ENCODE measurements at regions not wholly inside any gene's neighbourhood (a gene's known extent, or its start where the extent isn't known, plus 50 kb on each side); places are given as distances from the start of the nearest gene placed in this dataset.

DNA sequence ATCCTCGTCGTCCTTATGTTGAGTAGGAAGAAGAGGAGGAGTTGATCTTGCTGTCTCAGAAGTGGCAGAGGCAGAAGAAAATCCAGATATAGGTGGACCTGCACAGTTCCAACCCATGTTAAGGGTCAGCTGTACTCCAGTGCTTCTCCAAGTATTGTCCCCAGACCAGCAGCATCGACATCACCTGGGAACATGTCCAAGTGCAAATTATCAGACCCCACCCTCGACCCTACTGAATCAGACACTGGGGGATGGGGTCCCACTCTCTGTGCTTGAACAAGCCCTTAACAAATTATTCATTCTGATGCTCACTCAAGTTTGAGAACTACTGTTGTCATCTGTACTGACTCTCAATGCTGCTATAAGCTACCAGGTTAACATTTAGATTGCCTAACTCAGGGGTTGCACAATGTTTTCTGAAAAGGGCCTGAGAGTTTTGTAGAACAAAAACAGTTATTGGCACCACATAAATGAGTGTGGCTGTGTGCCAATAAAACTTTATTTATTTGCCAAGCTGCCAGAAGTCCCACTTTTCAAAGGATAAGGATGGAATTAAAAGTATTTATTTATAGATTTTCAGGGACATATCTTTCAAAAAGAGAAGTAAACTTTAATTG lies 226.7 kb upstream of the IPO5 start:
- Histone ChIP-seq H3K27me3 (ENCODE audit: control insufficient read depth, insufficient read depth, low read length) (no peaks in the 10 kb centered on the region), H3K9me3 (ENCODE audit: control insufficient read depth, insufficient read depth, low read length) (no peaks in the 10 kb centered on the region), H3K27ac (ENCODE audit: low read depth, low read length) (no peak overlapping the region), H3K4me3 (ENCODE audit: low read depth, low read length) (no peak overlapping the region)
- DNase-seq (ENCODE audit: low read depth, low spot score) = no peak
- ChIA-PET CTCF (no interaction called here), POLR2A (interaction anchor here (0.5 kb wide), 1 partner anchor 644 kb away, joined by 5 read pairs; no protein-coding TSS in a partner anchor)
- TF ChIP-seq, protein P1, sequence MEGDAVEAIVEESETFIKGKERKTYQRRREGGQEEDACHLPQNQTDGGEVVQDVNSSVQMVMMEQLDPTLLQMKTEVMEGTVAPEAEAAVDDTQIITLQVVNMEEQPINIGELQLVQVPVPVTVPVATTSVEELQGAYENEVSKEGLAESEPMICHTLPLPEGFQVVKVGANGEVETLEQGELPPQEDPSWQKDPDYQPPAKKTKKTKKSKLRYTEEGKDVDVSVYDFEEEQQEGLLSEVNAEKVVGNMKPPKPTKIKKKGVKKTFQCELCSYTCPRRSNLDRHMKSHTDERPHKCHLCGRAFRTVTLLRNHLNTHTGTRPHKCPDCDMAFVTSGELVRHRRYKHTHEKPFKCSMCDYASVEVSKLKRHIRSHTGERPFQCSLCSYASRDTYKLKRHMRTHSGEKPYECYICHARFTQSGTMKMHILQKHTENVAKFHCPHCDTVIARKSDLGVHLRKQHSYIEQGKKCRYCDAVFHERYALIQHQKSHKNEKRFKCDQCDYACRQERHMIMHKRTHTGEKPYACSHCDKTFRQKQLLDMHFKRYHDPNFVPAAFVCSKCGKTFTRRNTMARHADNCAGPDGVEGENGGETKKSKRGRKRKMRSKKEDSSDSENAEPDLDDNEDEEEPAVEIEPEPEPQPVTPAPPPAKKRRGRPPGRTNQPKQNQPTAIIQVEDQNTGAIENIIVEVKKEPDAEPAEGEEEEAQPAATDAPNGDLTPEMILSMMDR (IDR thresholded peaks at IDR 0.05; ENCODE audit: low read depth, low read length) = no peak

DNA sequence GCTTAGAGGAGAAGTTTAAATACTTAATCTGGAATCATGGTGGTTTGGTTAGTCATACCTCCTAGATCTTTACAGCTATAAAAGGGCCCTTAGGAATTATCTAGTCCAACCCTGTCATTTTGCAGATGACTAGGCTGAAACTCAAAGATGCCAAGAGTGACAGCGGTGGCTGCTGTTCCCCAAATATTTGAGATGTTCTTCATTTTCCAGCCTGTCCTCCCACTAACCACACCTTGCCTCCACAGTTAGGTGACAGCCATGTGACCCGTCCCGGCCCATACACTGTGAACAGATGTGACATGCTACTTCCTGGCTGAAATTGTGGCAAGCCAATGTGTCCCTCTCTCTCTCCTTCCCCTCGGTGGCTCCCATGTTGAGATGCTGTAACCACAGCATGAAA lies 225.5 kb upstream of the IPO5 start:
- CTCF ChIA-PET = no interaction called here
- no peak overlapping the region for H3K27ac ChIP-seq (ENCODE audit: low read depth, low read length)
- no peak for DNase-seq (ENCODE audit: low read depth, low spot score)
- no peaks in the 10 kb centered on the region for H3K9me3 ChIP-seq (ENCODE audit: control insufficient read depth, insufficient read depth, low read length)
- H3K27me3 ChIP-seq (ENCODE audit: control insufficient read depth, insufficient read depth, low read length) = no peaks in the 10 kb centered on the region
- no peak overlapping the region for H3K4me3 ChIP-seq (ENCODE audit: low read depth, low read length)
- POLR2A ChIA-PET = no interaction called here
- TF ChIP-seq, protein P1 (IDR thresholded peaks at IDR 0.05; ENCODE audit: low read depth, low read length) = no peak

DNA sequence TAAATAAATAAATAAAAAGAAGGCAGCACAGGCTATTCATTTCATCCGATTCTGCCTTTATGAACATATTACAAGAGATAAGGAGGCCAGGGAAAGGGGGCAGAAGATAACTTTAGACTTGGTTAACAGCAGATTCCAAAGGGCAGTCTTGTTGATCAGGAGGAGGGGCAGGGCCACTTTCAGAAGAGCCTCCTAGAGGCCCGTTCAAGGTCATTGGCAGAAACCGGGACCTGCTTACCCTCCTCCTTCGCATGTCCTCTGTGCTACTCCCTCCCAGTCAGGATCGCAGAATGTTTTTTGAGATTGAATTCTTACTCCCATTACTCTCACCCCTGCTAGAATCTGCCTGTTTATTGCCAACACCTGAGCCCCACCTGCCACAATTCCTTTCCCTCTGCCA lies 217.0 kb upstream of the IPO5 start:
- ChIA-PET POLR2A (no interaction called here), CTCF (interaction anchor here (0.7 kb wide), 1 partner anchor 64 kb away, joined by 3 read pairs; no protein-coding TSS in a partner anchor)
- H3K9me3 ChIP-seq (ENCODE audit: control insufficient read depth, insufficient read depth, low read length) = no peaks in the 10 kb centered on the region
- H3K4me3 ChIP-seq (ENCODE audit: low read depth, low read length) = no peak overlapping the region
- no peak for DNase-seq (ENCODE audit: low read depth, low spot score)
- H3K27ac ChIP-seq (ENCODE audit: low read depth, low read length) = no peak overlapping the region
- H3K27me3 ChIP-seq (ENCODE audit: control insufficient read depth, insufficient read depth, low read length) = peaks cover 3% of the 10 kb centered on the region
- TF ChIP-seq, protein P1 (IDR thresholded peaks at IDR 0.05; ENCODE audit: low read depth, low read length) = no peak

DNA sequence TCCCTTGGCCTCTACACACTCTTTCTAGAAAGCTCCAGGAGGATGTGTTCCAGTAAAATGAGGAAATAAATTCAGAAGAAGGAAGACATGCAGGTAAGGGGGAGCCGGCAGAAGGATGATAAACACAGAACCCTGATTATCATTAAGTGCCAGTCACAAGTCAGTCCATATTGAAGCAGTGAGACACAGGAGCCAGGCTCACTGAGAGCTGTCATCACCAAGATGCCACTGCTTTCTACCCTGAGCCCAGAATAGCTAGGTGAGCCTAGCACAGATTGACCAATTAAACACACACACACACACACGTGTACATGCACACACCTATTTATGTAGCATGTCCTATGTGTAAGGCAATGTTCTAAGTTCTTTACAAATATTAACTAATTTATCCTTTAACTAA lies 211.4 kb upstream of the IPO5 start:
- no peaks in the 10 kb centered on the region for H3K9me3 ChIP-seq (ENCODE audit: control insufficient read depth, insufficient read depth, low read length)
- ChIA-PET CTCF (no interaction called here), POLR2A (no interaction called here)
- H3K4me3 ChIP-seq (ENCODE audit: low read depth, low read length) = no peak overlapping the region
- TF ChIP-seq, protein P1 (IDR thresholded peaks at IDR 0.05; ENCODE audit: low read depth, low read length) = no peak
- DNase-seq (ENCODE audit: low read depth, low spot score) = no peak
- peaks cover 3% of the 10 kb centered on the region for H3K27me3 ChIP-seq (ENCODE audit: control insufficient read depth, insufficient read depth, low read length)
- no peak overlapping the region for H3K27ac ChIP-seq (ENCODE audit: low read depth, low read length)

DNA sequence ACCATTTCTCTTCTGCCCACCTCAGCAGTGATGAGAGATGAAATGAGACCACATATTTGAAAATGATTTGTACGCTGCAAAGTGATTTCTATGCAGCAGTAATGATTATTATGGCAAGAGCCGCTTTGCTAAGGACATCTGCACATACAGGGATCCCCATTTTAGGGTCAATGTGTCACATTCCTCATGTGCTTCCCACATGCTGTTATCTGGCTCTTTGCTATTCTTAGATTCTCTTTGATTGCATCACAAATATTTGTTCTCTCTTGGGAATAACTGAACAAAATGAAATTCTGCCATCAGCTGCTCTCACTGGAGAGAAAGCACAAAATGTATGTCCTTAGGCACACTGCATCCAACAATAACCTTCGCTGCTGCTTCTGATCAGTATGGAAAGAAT lies 209.5 kb upstream of the IPO5 start:
- ChIA-PET POLR2A (no interaction called here), CTCF (no interaction called here)
- Histone ChIP-seq H3K27me3 (ENCODE audit: control insufficient read depth, insufficient read depth, low read length) (peaks cover under 1% of the 10 kb centered on the region), H3K4me3 (ENCODE audit: low read depth, low read length) (no peak overlapping the region), H3K9me3 (ENCODE audit: control insufficient read depth, insufficient read depth, low read length) (no peaks in the 10 kb centered on the region), H3K27ac (ENCODE audit: low read depth, low read length) (no peak overlapping the region)
- TF ChIP-seq, protein P1 (IDR thresholded peaks at IDR 0.05; ENCODE audit: low read depth, low read length) = no peak
- DNase-seq (ENCODE audit: low read depth, low spot score) = no peak

All from AG04450 (cell line).